ENCODE measurements at regions not wholly inside any gene's neighbourhood (a gene's known extent, or its start where the extent isn't known, plus 50 kb on each side); places are given as distances from the start of the nearest gene placed in this dataset.

DNA sequence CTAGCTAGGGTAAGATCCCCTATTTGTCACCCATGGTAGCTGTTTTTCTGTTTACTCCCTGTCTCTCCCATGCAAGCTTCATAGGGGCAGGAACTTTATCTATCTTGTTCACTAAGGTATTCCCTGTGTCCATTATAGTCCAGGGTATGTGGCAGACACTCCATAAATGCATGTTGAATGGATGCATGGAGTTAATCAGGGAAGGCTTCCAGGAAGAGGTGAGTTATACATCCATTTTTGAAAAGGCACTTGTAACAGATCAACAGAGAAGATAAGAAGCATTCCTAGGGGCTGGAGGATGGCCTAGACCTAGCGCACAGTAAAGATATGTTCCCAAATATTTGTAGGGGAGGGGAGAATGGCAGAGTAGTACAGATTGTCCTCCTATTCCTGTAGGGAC, 130.3 kb downstream of the BUD13 start:
- DNase-seq (ENCODE audit: low spot score) = no peak

DNA sequence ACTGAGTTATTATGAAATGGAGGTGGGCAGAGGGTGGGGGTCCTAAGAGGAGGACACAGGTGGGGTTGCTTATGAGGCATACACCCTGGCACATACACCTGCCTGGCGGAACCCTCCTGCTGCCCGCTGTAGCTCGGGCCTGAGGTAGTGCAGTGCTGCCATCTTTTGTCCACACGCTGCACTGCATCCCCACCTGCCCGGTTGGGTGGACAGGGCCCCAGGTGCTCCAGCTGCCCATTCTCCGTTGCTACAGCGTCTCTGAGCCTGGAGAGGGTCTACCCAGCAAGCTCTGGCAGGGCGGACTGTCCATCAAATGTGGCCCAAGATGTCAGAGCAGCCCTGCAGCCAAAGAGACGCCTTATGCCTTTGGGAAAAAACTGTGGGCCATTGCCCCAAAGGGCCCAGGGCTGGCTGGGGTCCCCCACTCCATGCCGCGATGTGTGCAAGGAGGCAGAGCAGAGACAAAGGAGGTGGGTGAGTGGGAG, 131.2 kb downstream of the BUD13 start:
- DNase-seq (ENCODE audit: low spot score) = no peak

- DNase-seq (ENCODE audit: low spot score) = no peak
Measured at GRCh38 chr11:116640641-116641402, 132.0 kb downstream of the BUD13 start.

- no peak for DNase-seq (ENCODE audit: low spot score)
Measured at GRCh38 chr11:116638463-116638862, 134.3 kb downstream of the BUD13 start.

DNA sequence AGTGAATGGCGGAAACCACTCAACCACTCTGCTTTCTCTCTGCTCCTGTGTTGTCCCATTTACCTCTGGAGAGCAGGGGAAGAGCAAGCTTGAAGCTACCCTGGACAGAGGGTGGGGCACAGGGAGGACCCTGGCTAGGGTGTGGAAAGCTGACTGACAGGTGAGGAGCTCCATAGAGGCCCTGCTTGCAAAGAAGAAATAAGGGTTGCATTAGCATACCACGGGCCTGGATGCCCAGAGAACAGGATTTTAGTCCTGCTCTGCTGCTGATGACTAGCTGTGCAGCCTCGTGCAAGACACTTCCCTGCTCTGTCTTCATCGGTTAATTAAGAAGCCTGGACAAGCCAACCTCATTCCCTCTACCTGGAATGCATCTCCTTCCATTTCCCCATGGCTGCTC, 135.0 kb downstream of the BUD13 start:
- DNase-seq (ENCODE audit: low spot score) = no peak

GRCh38 chr11:116636341-116636929, 136.4 kb downstream of the BUD13 start:
- DNase-seq (ENCODE audit: low spot score) = no peak

GRCh38 chr11:116631201-116631600, 141.6 kb downstream of the BUD13 start:
- no peak for DNase-seq (ENCODE audit: low spot score)

GRCh38 chr11:116618461-116618860, 154.3 kb downstream of the BUD13 start:
- DNase-seq (ENCODE audit: low spot score) = no peak

DNA sequence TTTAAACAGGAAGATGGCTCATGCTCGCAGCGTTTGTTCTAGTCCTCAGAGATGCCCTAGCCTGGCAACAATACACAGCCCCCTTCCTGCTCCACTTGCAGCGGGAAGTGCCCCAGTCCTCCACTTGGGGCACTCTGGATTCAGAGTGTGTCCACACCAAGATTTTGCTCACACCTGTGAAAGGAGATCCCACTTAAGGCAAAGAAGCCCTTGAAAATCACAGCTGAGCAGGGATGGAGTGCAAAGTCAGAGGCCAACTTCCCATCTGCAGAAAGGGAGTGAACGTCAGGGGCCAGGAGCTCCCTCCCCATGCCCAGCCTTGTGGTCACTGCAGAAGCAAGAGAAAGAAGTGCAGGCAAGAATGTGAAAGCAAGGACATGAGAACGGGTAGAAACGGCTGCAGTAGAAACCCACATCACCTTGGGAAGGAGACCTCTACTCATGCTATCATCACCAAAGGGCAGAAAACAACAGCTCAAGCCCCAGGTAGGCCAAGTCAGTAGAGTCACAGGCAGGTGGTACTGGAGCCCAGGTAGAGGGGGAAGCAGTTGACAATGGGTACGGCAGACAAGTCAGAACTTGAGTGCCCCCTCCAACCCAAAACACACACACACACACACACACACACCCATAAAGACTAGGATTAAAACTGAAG, 157.4 kb downstream of the BUD13 start:
- no peak for DNase-seq (ENCODE audit: low spot score)

DNA sequence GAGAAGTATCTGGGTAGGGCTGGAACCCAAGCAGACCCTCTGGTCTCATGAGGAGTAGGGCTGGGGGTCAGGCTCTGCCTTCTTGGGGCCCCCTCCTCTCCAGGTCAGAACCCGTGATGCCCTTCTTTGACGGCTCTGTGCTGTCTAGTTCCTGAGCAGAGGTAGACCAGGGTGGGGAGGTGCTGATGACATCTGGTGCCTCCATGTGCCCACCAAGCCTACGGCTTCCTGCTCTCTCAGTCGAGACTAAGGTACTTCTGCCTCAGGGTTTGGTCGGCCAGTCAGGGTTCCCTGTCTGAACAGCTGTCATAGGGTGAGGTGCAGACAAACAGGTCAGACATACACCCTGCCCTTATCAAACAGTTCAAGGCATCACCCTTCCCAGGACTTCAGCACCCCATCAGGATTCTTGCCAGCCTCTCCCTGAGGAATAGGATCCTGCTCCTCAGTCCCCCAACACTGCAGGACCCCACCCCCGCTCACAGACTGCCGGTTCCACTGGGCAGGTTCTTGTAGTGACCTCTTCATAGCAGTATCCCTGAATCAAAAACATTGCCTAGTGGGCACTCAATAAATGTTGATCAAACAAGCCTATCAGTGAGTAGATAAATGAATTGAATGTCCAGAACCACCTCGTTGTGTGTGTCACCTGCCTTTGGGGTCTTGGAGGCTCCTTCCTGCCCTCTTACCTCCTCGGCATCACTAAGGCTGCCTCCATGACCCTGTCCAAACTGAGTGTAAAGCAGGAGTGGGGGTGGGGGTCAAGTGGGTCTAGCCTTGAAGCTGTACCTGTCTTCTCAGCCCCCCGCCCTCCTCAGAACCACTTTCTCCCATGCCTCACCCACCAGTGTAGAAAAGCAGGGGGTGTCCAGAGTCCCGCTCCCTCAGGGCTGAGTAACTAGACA, 158.2 kb downstream of the BUD13 start:
- DNase-seq (ENCODE audit: low spot score) = no peak

- DNase-seq (ENCODE audit: low spot score) = no peak
Measured at GRCh38 chr11:116613206-116613875, 159.4 kb downstream of the BUD13 start.

GRCh38 chr11:116611998-116612620, 160.7 kb downstream of the BUD13 start:
- no peak for DNase-seq (ENCODE audit: low spot score)

DNA sequence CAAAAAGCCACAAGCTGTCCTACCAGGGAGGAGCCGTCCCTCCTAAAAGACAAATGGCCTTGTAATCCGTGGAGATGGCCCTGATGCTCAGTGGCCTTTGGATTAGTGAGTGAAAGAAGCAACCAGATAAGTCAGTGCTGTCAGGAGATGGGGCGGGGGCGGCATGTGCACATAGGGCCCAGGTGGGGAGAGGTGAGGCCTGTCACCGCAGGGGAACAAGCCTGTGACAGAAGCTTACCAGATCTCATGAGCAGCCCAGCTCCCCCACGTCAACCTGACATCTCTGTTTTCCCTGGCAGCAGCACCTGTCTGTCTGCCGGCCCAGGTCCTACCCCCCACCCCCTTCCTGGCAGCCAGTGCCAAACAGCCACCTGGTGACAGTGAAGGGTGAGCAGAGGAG, 162.6 kb downstream of the BUD13 start:
- DNase-seq (ENCODE audit: low spot score) = no peak

- DNase-seq (ENCODE audit: low spot score) = no peak
Measured at GRCh38 chr11:116607027-116607426, 165.8 kb downstream of the BUD13 start.

DNA sequence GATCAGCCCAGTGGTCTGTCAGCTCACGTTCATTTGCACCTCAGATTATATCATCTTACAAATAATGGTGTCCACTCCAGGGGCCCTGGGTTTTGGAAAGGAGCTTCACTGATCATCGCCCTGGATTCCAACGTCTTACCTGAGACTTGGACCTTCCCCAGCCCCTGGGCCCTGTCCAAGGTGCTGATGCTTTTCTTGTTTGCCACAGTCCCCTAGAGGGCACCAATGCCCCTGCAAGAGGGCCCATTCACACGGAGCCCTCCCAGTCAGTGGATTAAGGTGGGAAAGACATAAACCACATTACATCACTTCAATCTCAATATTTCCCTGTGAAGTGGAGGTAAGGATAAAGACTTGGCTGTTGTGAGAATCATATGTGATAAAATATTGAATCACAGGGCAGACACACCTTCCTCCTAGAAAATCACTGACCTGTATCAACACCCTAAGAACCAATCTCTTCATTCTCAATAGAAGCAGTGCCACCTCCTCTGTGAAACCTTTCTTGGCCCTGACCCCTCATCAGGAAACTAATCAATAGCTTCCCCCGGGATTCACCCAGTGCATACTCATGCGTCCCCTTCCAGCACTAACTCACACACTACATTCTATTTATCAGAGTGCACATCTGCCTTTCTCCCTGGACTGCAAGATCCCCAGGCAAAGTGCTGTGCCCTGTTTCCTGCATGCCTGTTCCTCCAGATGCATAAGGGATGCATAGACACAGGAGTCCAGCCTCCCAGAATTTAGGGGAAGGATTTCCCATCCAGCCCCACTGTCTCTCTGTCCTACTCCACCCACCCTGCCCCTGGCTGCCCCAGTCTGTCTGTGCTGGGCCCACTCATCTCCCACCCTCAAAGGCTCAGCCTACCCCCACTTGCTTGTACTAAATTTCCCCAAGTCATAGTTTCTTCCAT, 167.0 kb downstream of the BUD13 start:
- no peak for DNase-seq (ENCODE audit: low spot score)

GRCh38 chr11:116603728-116604323, 169.0 kb downstream of the BUD13 start:
- no peak for DNase-seq (ENCODE audit: low spot score)

DNA sequence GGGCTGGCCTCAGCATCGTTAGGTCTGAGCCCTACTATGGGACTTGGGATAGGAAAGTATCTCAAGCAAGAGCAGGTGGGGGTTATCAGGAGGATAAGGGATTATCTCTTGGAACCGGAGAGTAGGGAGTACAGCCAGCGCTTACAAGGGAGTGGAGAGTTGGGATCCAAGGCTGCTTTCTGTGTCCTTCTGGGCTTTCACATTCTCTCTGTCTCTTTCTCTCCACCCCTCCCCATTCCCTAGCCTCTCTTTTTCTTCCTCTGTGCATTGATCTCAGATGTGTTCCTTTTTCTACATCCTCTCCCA, 170.2 kb downstream of the BUD13 start:
- no peak for DNase-seq (ENCODE audit: low spot score)

DNA sequence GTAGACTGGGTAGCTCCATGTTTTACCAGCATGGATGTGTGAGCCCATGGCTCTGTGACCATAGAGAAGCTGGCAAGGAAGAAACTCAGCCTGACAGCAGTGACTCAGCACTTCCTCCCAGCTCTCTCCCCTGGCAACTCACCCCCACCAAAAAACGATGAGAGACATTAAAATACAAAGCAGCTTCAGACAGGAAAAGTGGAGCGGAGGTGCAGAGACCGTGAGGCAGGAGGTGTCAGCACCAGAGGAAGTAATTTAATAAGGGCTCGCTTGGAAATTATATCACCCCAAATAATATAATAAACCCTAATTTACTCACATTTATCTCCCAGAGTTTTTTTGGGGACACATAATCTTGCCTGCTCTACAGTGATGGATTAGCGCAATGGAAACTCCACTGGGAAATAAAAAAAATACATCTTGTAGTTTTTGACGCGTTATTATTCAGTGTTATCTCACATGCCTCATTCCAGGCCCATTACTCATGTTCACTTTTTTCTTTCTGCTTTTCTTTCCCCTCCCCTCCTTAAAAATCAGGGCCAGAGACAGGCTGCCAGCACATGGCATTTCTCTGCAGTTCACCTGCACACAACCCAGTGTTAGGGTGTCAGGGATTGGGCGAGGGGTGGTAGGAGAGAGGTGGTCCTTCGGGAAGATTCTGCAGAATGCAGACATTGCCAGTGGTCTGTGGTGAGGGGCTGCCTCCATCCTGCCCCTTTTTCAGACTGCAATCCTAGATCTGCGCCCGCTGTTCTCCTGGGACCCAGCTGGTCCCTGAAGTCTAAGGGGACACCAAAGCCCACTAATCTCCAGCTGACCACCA, 170.8 kb downstream of the BUD13 start:
- DNase-seq (ENCODE audit: low spot score) = no peak

GRCh38 chr11:116600930-116601329, 171.9 kb downstream of the BUD13 start:
- DNase-seq (ENCODE audit: low spot score) = no peak
